OCI-LY3 (cell line): ENCODE measurements at regions not wholly inside any gene's neighbourhood (a gene's known extent, or its start where the extent isn't known, plus 50 kb on each side); places are given as distances from the start of the nearest gene placed in this dataset.

Source experiments
- H2AFZ ChIP-seq: fragments of 200-600, 300-600 bp; shearing (Covaris generic); 2 replicates; pipeline ENCODE4 v1.6.0; 2014; ENCODE audit warnings: antibody characterized with exemption, low read depth, low read length
- H3K27ac ChIP-seq: fragments of 200-600, 300-600 bp; sonication (generic); 2 replicates; pipeline ENCODE4 v1.5.1; 2014; ENCODE audit warnings: mild to moderate bottlenecking, low read length, moderate library complexity, mixed read lengths
- H3K27me3 ChIP-seq: fragments of 200-600, 300-600 bp; sonication (generic); 2 replicates; pipeline ENCODE4 v1.6.1; 2014; ENCODE audit warnings: low read depth, low read length, mixed read lengths
- H3K36me3 ChIP-seq: fragments of 200-600, 300-600 bp; sonication (generic); replicated peaks from 2 replicates; pipeline ENCODE3; 2014; ENCODE audit warnings: low read depth, low read length, mixed read lengths
- H3K4me1 ChIP-seq: fragments of 300-600, 200-600 bp; sonication (generic); 2 replicates; pipeline ENCODE4 v1.6.1; 2014; ENCODE audit warnings: low read length, mixed read lengths
- H3K4me2 ChIP-seq: fragments of 200-600, 300-600 bp; sonication (generic); 2 replicates; pipeline ENCODE4 v1.6.1; 2014; ENCODE audit warnings: low read length, mixed read lengths
- H3K4me3 ChIP-seq: fragments of 300-600, 200-600 bp; sonication (generic); 2 replicates; pipeline ENCODE4 v1.5.1; 2014; ENCODE audit warnings: antibody characterized with exemption, mild to moderate bottlenecking, low read length, moderate library complexity
- H3K79me2 ChIP-seq: fragments of 300-600, 200-600 bp; shearing (Covaris generic); 2 replicates; pipeline ENCODE4 v1.6.1; 2014; ENCODE audit warnings: mild to moderate bottlenecking, low read length, mixed read lengths
- H3K9ac ChIP-seq: fragments of 300-600, 200-600 bp; shearing (Covaris generic); 2 replicates; pipeline ENCODE4 v1.6.0; 2014; ENCODE audit warnings: mild to moderate bottlenecking, low read length, moderate library complexity
- H3K9me3 ChIP-seq: fragments of 200-600, 300-600 bp; shearing (Covaris generic); 2 replicates; pipeline ENCODE4 v1.6.1; 2014; ENCODE audit warnings: low read length, mixed read lengths; ENCODE audit not compliant: insufficient read depth
- H4K20me1 ChIP-seq: fragments of 200-600, 300-600 bp; sonication (generic); 2 replicates; pipeline ENCODE4 v1.6.1; 2016; ENCODE audit warnings: low read length, mixed read lengths; ENCODE audit not compliant: insufficient read depth
- EZH2phosphoT487 ChIP-seq: fragments of 200-600 bp; shearing (Covaris generic); IDR thresholded peaks from 2 replicates; pipeline ENCODE4 v1.6.1; 2018; ENCODE audit warnings: antibody characterized with exemption, mixed run types, low read depth
- TF ChIP-seq, protein P1 (sequence below): fragments of 200-600, 300-600 bp; sonication (generic); IDR thresholded peaks from 2 replicates; pipeline ENCODE4 v1.5.1; 2014; ENCODE audit warnings: antibody characterized with exemption, low read length, low read depth

DNA sequence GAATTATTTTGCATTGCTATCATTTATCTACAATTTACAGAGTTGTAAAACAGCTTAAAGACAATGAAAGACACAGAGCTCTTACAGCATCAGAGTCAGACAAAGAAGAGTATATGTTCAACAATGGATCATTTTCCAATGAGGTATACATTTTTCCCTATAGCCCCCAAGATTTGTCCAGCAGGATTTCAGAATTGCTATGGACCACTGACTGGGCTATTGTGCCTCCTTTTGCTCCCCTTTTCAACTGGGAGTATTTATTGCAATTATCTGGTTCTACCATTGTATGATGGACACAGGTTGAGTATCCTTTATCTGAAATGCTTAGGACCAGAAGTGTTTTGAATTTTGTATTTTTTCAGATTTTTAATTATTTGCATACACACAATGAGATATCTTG lies 62.5 kb upstream of the DNAH14 start:
- H3K4me3 ChIP-seq, result no peak overlapping the region
- no peak overlapping the region for H3K4me2 ChIP-seq
- no peaks in the 10 kb centered on the region for H3K79me2 ChIP-seq
- peaks cover 29% of the 10 kb centered on the region for H3K27me3 ChIP-seq
- H4K20me1 ChIP-seq, result no peaks in the 10 kb centered on the region
- no peak overlapping the region for H2AFZ ChIP-seq
- peaks cover 14% of the 10 kb centered on the region for H3K9me3 ChIP-seq
- TF ChIP-seq, protein P1, sequence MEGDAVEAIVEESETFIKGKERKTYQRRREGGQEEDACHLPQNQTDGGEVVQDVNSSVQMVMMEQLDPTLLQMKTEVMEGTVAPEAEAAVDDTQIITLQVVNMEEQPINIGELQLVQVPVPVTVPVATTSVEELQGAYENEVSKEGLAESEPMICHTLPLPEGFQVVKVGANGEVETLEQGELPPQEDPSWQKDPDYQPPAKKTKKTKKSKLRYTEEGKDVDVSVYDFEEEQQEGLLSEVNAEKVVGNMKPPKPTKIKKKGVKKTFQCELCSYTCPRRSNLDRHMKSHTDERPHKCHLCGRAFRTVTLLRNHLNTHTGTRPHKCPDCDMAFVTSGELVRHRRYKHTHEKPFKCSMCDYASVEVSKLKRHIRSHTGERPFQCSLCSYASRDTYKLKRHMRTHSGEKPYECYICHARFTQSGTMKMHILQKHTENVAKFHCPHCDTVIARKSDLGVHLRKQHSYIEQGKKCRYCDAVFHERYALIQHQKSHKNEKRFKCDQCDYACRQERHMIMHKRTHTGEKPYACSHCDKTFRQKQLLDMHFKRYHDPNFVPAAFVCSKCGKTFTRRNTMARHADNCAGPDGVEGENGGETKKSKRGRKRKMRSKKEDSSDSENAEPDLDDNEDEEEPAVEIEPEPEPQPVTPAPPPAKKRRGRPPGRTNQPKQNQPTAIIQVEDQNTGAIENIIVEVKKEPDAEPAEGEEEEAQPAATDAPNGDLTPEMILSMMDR, result no peak
- no peak for TF ChIP-seq EZH2phosphoT487
- H3K27ac ChIP-seq, result no peak overlapping the region
- no peaks in the 10 kb centered on the region for H3K4me1 ChIP-seq
- H3K36me3 ChIP-seq, result no peaks in the 10 kb centered on the region
- no peak overlapping the region for H3K9ac ChIP-seq

DNA sequence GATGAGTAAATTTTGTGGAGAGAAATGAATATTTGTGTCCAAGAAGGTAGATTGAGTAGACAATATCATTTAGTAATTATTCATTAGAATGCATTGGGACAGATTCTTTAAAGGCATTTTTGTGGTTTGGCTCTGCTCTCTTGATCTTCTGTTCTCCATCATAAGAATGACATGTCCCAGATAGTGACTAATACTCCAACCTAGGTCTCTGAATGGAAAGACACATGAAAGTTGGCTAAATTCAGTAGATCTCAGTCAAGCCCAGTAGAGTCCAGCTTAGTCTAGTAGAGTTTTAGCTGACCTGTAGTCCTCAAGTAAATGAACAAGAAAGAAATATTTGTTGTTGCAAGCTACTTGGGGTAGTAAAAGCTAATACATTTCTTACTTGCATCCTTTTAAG lies 61.8 kb upstream of the DNAH14 start:
- no peak overlapping the region for H3K9ac ChIP-seq
- H2AFZ ChIP-seq, result no peak overlapping the region
- no peaks in the 10 kb centered on the region for H3K36me3 ChIP-seq
- H3K27me3 ChIP-seq, result peaks cover 33% of the 10 kb centered on the region
- TF ChIP-seq, protein P1, result no peak
- TF ChIP-seq EZH2phosphoT487, result no peak
- peaks cover 14% of the 10 kb centered on the region for H3K9me3 ChIP-seq
- H3K4me3 ChIP-seq, result no peak overlapping the region
- no peak overlapping the region for H3K4me2 ChIP-seq
- H3K79me2 ChIP-seq, result no peaks in the 10 kb centered on the region
- no peaks in the 10 kb centered on the region for H3K4me1 ChIP-seq
- H3K27ac ChIP-seq, result no peak overlapping the region
- H4K20me1 ChIP-seq, result no peaks in the 10 kb centered on the region

DNA sequence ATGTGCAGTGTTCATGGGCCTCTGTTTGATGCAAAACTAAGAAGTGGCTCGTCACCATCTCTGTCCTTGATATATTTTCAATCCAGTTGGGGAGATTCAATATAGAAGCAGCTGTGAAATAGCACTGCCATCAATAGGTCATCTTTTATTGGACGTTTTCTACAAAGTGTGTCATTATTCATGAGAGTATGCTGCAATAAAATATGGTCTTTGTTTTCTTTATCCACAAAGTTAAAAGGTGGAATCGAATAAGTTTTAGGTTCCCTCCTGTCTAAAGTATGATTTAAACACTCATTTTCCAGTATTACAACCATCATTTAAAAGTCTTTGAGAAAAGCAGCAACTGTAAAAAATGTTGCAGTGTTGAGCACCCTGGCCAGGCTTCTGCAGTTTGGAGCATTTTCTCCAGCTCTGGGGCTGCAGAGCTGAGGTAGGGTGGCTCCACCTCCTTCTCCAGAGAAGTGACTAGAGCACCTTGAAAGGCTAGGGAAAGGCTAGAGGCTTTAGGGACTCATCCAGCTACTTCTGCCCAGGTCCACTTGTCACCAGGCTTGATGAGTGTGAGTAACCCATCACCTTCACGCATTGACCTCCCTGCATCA lies 56.5 kb upstream of the DNAH14 start:
- Histone ChIP-seq H3K27ac (no peak overlapping the region), H2AFZ (no peak overlapping the region), H3K27me3 (peaks cover 47% of the 10 kb centered on the region), H4K20me1 (no peaks in the 10 kb centered on the region), H3K9me3 (no peaks in the 10 kb centered on the region), H3K4me2 (no peak overlapping the region), H3K36me3 (no peaks in the 10 kb centered on the region), H3K79me2 (no peaks in the 10 kb centered on the region), H3K9ac (no peak overlapping the region), H3K4me1 (no peaks in the 10 kb centered on the region), H3K4me3 (no peak overlapping the region)
- TF ChIP-seq, protein P1, result no peak
- no peak for TF ChIP-seq EZH2phosphoT487

DNA sequence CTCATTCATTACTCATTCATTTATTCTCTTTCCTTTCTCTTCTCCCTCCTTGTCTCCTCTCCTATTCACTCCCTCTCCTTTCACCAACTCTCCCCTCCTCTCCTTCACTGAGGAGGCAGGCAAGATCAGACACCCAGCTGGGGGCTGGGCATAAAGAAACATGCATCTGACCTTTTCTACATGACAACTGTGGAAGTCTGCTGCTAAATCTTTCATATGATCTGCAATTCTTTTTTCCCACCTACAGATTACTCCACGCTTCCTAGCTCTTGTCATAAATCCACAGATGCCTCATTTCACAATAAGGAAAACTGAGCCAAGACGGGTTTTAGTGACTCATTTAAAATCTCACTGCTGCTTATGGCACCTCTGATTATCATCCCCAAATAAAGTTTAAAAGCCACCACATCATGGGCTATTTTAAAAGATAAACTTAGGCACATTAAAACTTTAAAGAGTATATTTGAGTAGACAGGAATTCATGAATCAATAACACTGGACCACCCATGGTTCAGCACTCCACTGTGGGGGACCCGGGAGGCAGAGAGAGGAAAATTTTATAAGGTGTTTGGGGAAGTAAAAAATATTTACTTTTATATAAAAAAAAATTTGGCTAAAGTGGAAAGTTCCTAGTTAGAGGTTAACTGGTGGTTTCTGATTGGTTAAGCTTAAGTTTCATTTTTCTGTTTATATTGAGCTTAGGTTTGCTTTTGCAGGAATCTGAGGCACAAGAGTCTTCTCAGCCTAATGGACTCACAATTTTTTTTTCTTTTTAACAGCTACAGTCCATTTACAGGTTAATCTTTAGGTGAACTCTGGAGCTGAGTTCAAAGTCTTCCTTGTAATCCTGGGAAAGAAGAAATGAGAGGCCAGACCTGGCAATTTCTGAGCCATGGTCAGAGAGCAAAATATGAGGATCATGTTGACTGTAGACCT lies 55.8 kb upstream of the DNAH14 start:
- no peaks in the 10 kb centered on the region for H4K20me1 ChIP-seq
- H3K4me2 ChIP-seq, result no peak overlapping the region
- H3K27me3 ChIP-seq, result peaks cover 55% of the 10 kb centered on the region
- no peaks in the 10 kb centered on the region for H3K79me2 ChIP-seq
- no peak overlapping the region for H3K9ac ChIP-seq
- H3K27ac ChIP-seq, result no peak overlapping the region
- H3K9me3 ChIP-seq, result no peaks in the 10 kb centered on the region
- no peaks in the 10 kb centered on the region for H3K36me3 ChIP-seq
- no peak overlapping the region for H3K4me3 ChIP-seq
- no peak overlapping the region for H2AFZ ChIP-seq
- peaks cover 3% of the 10 kb centered on the region for H3K4me1 ChIP-seq
- TF ChIP-seq EZH2phosphoT487, result no peak
- TF ChIP-seq, protein P1, result no peak
